ENCODE measurements at regions not wholly inside any gene's neighbourhood (a gene's known extent, or its start where the extent isn't known, plus 50 kb on each side); places are given as distances from the start of the nearest gene placed in this dataset.

DNA sequence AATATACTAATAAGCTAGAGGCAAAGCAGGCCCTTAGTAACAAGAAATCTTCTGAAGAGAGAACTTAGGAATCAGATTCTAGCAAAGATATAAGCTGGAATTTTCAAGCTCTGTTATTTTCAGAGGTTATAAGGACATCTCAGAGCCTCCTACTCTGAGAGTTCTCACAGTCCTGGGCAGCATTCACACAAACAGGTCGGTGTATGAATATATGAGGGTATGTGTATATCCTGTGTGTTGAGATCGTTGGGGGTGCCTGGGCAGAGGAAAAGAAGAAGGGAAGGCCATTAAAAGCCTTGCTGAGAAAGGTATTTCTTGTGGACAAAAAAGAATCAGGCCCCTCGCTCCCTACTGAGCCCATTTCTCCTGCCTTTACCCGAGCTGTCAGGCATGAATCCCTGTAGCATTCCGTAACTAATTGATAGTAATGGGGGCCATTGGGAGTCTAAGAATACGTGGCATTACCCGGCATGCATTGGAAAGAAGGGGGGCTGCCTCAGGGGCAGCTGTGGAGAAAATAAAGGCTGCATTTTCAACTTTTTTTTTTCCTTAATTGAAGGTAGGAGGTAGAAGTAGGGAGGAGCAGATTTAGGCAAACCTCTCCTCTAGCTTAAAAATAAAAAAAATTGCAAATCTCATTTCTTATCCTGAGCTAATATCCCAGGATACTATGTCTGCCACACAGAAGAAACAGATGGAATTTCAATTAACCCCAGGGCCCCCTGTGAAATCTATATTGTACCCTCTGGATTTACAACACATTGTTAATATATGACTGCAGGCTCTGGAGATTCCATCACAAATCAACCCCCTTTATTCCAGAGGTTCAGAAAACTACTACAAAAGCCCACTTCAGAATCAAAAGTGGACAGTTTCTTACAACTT, 103.8 kb downstream of the GTPBP8 start:
- H2AFZ ChIP-seq (ENCODE audit: low read length), result 0 out of 2 replicates have a peak overlapping the region, but pooled peaks have one; percentile 6
- H2BK15ac ChIP-seq (ENCODE audit: low read length), result no peak overlapping the region
- no peak overlapping the region for H3K9ac ChIP-seq (replicated peaks in 1 of 4; ENCODE audit: extremely low read depth in 1 of 4, low read depth in 3 of 4, low read length in 3 of 4)
- H3K27me3 ChIP-seq (replicated peaks in 1 of 4; ENCODE audit: control insufficient read depth in 3 of 4, extremely low read depth in 1 of 4, insufficient read depth in 3 of 4, low read length in 3 of 4), result no peaks in the 10 kb centered on the region
- 0 out of 2 replicates have a peak, but pooled peaks have one; percentile 25 for TF ChIP-seq TEAD4 (IDR thresholded peaks at IDR 0.05; ENCODE audit: low read depth, low read length)
- TF ChIP-seq, protein P1, sequence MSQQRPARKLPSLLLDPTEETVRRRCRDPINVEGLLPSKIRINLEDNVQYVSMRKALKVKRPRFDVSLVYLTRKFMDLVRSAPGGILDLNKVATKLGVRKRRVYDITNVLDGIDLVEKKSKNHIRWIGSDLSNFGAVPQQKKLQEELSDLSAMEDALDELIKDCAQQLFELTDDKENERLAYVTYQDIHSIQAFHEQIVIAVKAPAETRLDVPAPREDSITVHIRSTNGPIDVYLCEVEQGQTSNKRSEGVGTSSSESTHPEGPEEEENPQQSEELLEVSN (IDR thresholded peaks at IDR 0.05), result no peak
- TF ChIP-seq BRCA1 (IDR thresholded peaks at IDR 0.05; ENCODE audit: low read depth, low read length), result no peak
- TF ChIP-seq NANOG (IDR thresholded peaks at IDR 0.05; ENCODE audit: insufficient read depth, low read depth, low read length, poor library complexity, severe bottlenecking), result peak; percentile 53
- no peaks in the 10 kb centered on the region for H3K36me3 ChIP-seq (ENCODE audit: control insufficient read depth in 2 of 4, insufficient read depth in 4 of 4, low read length in 3 of 4)
- H2BK120ac ChIP-seq (replicated peaks; ENCODE audit: low read depth, low read length), result no peak overlapping the region
- no peak overlapping the region for H3K14ac ChIP-seq (ENCODE audit: insufficient read length)
- peak overlapping the region in 1 of 2 experiments; percentile 22; a peak in 2 of 4 replicates for H3K4me2 ChIP-seq (ENCODE audit: insufficient read depth in 1 of 2, low read depth in 2 of 2, low read length in 2 of 2)
- H3K27ac ChIP-seq (ENCODE audit: low read depth, low read length), result 0 out of 2 replicates have a peak overlapping the region, but pooled peaks have one; percentile 36
- no peak overlapping the region for H2BK12ac ChIP-seq (ENCODE audit: low read depth, low read length)
- POLR2A ChIA-PET (ENCODE audit: partially characterized antibody), result no interaction called here
- no peak overlapping the region for H4K8ac ChIP-seq (ENCODE audit: extremely low read depth, insufficient read depth, low read length)
- H2BK20ac ChIP-seq (ENCODE audit: low read length), result 0 out of 2 replicates have a peak overlapping the region, but pooled peaks have one; percentile 32
- H3K79me2 ChIP-seq (ENCODE audit: control insufficient read depth in 1 of 2, insufficient read depth in 2 of 2, low read length in 2 of 2), result no peaks in the 10 kb centered on the region
- no peak overlapping the region for H2AK5ac ChIP-seq (ENCODE audit: low read depth, low read length)
- no peak overlapping the region for H3K23ac ChIP-seq (ENCODE audit: insufficient read length)
- no peaks in the 10 kb centered on the region for H3K79me1 ChIP-seq (ENCODE audit: low read depth, low read length)
- FAIRE-seq (no peak), DNase-seq (ENCODE audit: low read depth in 1 of 2, low spot score in 2 of 2) (no peak)
- H2BK5ac ChIP-seq (ENCODE audit: low read depth, low read length), result no peak overlapping the region
- H3K4me3 ChIP-seq (ENCODE audit: extremely low read depth in 1 of 4, insufficient read depth in 2 of 4, low read depth in 3 of 4, low read length in 4 of 4), result no peak overlapping the region
- no peak overlapping the region for H4K5ac ChIP-seq (ENCODE audit: insufficient read length, low read depth, low read length)
- no peak overlapping the region for H3K56ac ChIP-seq (replicated peaks; ENCODE audit: insufficient read length, low read depth, low read length)
- no peaks in the 10 kb centered on the region for H3K23me2 ChIP-seq (ENCODE audit: low read depth, low read length)
- H4K91ac ChIP-seq (replicated peaks; ENCODE audit: insufficient read length, low read length), result no peak overlapping the region
- H4K20me1 ChIP-seq (replicated peaks in 1 of 2; ENCODE audit: control insufficient read depth in 1 of 2, insufficient read depth in 2 of 2, low read length in 2 of 2), result no peaks in the 10 kb centered on the region
- CTCF ChIA-PET (ENCODE audit: partially characterized antibody), result interaction anchor here (1.1 to 2.2 kb wide), 3 partner anchors 19 to 194 kb away, joined by 3 to 11 read pairs (median 5); no protein-coding TSS in a partner anchor
- peaks cover 0 to 11% (median 2%) of the 10 kb centered on the region in 4 experiments; a peak in 3 of 7 replicates for H3K4me1 ChIP-seq (replicated peaks in 1 of 4; ENCODE audit: control insufficient read depth in 3 of 4, insufficient read depth in 4 of 4, low read length in 3 of 4)
- 45% methylated on average over 7 of the region's 7 CpGs; no CpG with 5 or more reads in 1 of the 2 experiments for WGBS, 2 experiments (ENCODE audit: extremely low coverage in 1 of 2, insufficient coverage in 1 of 2, insufficient read length in 1 of 2, insufficient replicate concordance in 2 of 2, low coverage in 1 of 2, low lambda C conversion rate in 2 of 2, missing lambda C conversion rate in 1 of 2)
- H3K4ac ChIP-seq (replicated peaks; ENCODE audit: insufficient read length, low read depth, low read length), result no peak overlapping the region
- no peaks in the 10 kb centered on the region for H3K9me3 ChIP-seq (ENCODE audit: insufficient read depth in 2 of 2, low read depth in 1 of 2, low read length in 1 of 2)
- no peak overlapping the region for H3K18ac ChIP-seq (ENCODE audit: extremely low read depth, low read length)
